SU-DHL-6 (cell line): ENCODE measurements at regions not wholly inside any gene's neighbourhood (a gene's known extent, or its start where the extent isn't known, plus 50 kb on each side); places are given as distances from the start of the nearest gene placed in this dataset.

Experiments used
- CTCF ChIP-seq: fragments of 200-600 bp; sonication (generic); IDR thresholded peaks from one replicate; pipeline ENCODE4 v1.5.1; 2017; ENCODE audit warnings: antibody characterized with exemption, mild to moderate bottlenecking, low read length, moderate library complexity; ENCODE audit not compliant: insufficient read depth, poor library complexity, severe bottlenecking
- EZH2phosphoT487 ChIP-seq: fragments of 200-600 bp; sonication (generic), shearing (Covaris generic); conservative IDR thresholded peaks from 2 replicates; pipeline ENCODE4 v1.6.1; 2018; ENCODE audit warnings: mild to moderate bottlenecking, antibody characterized with exemption, low read length, moderate library complexity, mixed read lengths

- no peak for TF ChIP-seq CTCF
- no peak for TF ChIP-seq EZH2phosphoT487
Measured at GRCh38 chr7:132069306-132069705, 507.0 kb downstream of the PLXNA4 start.
